H1 (cell line): ENCODE measurements at regions not wholly inside any gene's neighbourhood (a gene's known extent, or its start where the extent isn't known, plus 50 kb on each side); places are given as distances from the start of the nearest gene placed in this dataset.

Experiments used
- CTCF ChIA-PET: fragments of 300-600 bp; sonication (Branson Sonifier 250); formaldehyde crosslinking; loops from one replicate; lab custom pipeline; 2021; ENCODE audit not compliant: partially characterized antibody; lab: Charles Lee
- POLR2A ChIA-PET: fragments of 300-600 bp; sonication (Branson Sonifier 250); formaldehyde crosslinking; loops from one replicate; lab custom pipeline; 2021; ENCODE audit warnings: inconsistent platforms; ENCODE audit not compliant: partially characterized antibody; lab: Charles Lee
- DNase-seq, 2 experiments: peaks; one replicate each; pipeline versions ENCODE4 v3.0.0 to v3.0.0-alpha.2; 2010 to 2022; ENCODE audit warnings: low spot score in 2 of 2, low read depth in 1 of 2, mixed read lengths in 1 of 2
- FAIRE-seq: peaks from 2 replicates; lab custom pipeline; 2011; peaks lifted over from hg19 to GRCh38; lab: Jason Lieb, UNC
- H2AFZ ChIP-seq: 2 replicates; pipeline ENCODE4 v1.8.1; 2012; ENCODE audit warnings: low read length, inconsistent platforms
- H2AK5ac ChIP-seq: 2 replicates; pipeline ENCODE4 v1.6.1; 2013; ENCODE audit warnings: low read depth, low read length
- H2BK120ac ChIP-seq: replicated peaks from 2 replicates; pipeline ENCODE3; 2013; ENCODE audit warnings: low read depth, low read length, inconsistent platforms
- H2BK12ac ChIP-seq: 2 replicates; pipeline ENCODE4 v1.6.1; 2013; ENCODE audit warnings: low read depth, low read length
- H2BK15ac ChIP-seq: 2 replicates; pipeline ENCODE4 v1.6.1; 2013; ENCODE audit warnings: low read length
- H2BK20ac ChIP-seq: 2 replicates; pipeline ENCODE4 v1.6.1; 2013; ENCODE audit warnings: low read length
- H2BK5ac ChIP-seq: 2 replicates; pipeline ENCODE4 v1.6.1; 2013; ENCODE audit warnings: low read depth, low read length
- H3K14ac ChIP-seq: 2 replicates; pipeline ENCODE4 v1.6.1; 2013; ENCODE audit warnings: inconsistent platforms; ENCODE audit not compliant: insufficient read length
- H3K18ac ChIP-seq: 2 replicates; pipeline ENCODE4 v1.6.1; 2013; ENCODE audit warnings: low read length; ENCODE audit errors: extremely low read depth
- H3K23ac ChIP-seq: 2 replicates; pipeline ENCODE4 v1.6.1; 2013; ENCODE audit warnings: inconsistent platforms; ENCODE audit not compliant: insufficient read length
- H3K23me2 ChIP-seq: 2 replicates; pipeline ENCODE4 v1.6.1; 2013; ENCODE audit warnings: low read depth, low read length
- H3K27ac ChIP-seq: 2 replicates; pipeline ENCODE4 v1.6.1; 2011; ENCODE audit warnings: low read depth, low read length, inconsistent platforms
- H3K27me3 ChIP-seq, 4 experiments: replicated peaks in 1 of 4; 1 replicate in 1 of 4; 2 replicates in 3 of 4; pipeline versions ENCODE4 v1.6.1 to v1.8.1; 2011 to 2013; ENCODE audit warnings: low read length in 3 of 4, mild to moderate bottlenecking in 3 of 4, inconsistent platforms in 2 of 4, mixed read lengths in 2 of 4, moderate library complexity in 1 of 4; ENCODE audit not compliant: control insufficient read depth in 3 of 4, insufficient read depth in 3 of 4; ENCODE audit errors: extremely low read depth in 1 of 4
- H3K36me3 ChIP-seq, 4 experiments: 2 replicates each; pipeline versions ENCODE4 v1.6.1 to v1.8.1; 2011 to 2013; ENCODE audit warnings: mild to moderate bottlenecking in 4 of 4, low read length in 3 of 4, moderate library complexity in 2 of 4, control low read depth in 1 of 4, inconsistent platforms in 1 of 4; ENCODE audit not compliant: insufficient read depth in 4 of 4, control insufficient read depth in 2 of 4
- H3K4ac ChIP-seq: replicated peaks from 2 replicates; pipeline ENCODE3; 2013; ENCODE audit warnings: low read length, low read depth, mixed read lengths, inconsistent platforms; ENCODE audit not compliant: insufficient read length
- H3K4me1 ChIP-seq, 4 experiments: replicated peaks in 1 of 4; 1 replicate in 1 of 4; 2 replicates in 3 of 4; pipeline versions ENCODE4 v1.6.1 to v1.8.1; 2011 to 2013; ENCODE audit warnings: low read length in 3 of 4, inconsistent platforms in 2 of 4, mixed read lengths in 1 of 4; ENCODE audit not compliant: insufficient read depth in 4 of 4, control insufficient read depth in 3 of 4
- H3K4me2 ChIP-seq, 2 experiments: 2 replicates each; pipeline versions ENCODE4 v1.6.1 to v1.8.1; 2011 to 2013; ENCODE audit warnings: low read depth in 2 of 2, low read length in 2 of 2, control low read depth in 1 of 2, inconsistent platforms in 1 of 2, mild to moderate bottlenecking in 1 of 2; ENCODE audit not compliant: insufficient read depth in 1 of 2
- H3K4me3 ChIP-seq, 4 experiments: fragments of 200-600, 300-600 bp in 1 of 4; sonication (generic), shearing (Covaris generic), sonication (Bioruptor Twin) in 1 of 4; 2 replicates each; pipeline versions ENCODE4 v1.5.1 to v1.8.1; 2011 to 2016; ENCODE audit warnings: low read length in 4 of 4, low read depth in 3 of 4, control low read depth in 2 of 4, inconsistent platforms in 2 of 4, mild to moderate bottlenecking in 2 of 4, mixed read lengths in 1 of 4, moderate library complexity in 1 of 4; ENCODE audit not compliant: insufficient read depth in 2 of 4; ENCODE audit errors: extremely low read depth in 1 of 4
- H3K56ac ChIP-seq: replicated peaks from 2 replicates; pipeline ENCODE3; 2013; ENCODE audit warnings: low read depth, mild to moderate bottlenecking, mixed read lengths, low read length, inconsistent platforms; ENCODE audit not compliant: insufficient read length
- H3K79me1 ChIP-seq: 2 replicates; pipeline ENCODE4 v1.6.1; 2013; ENCODE audit warnings: low read depth, low read length, control low read depth
- H3K79me2 ChIP-seq, 2 experiments: 2 replicates each; pipeline versions ENCODE4 v1.6.1 to v1.8.1; 2012 to 2013; ENCODE audit warnings: low read length in 2 of 2, mild to moderate bottlenecking in 2 of 2, inconsistent platforms in 1 of 2; ENCODE audit not compliant: insufficient read depth in 2 of 2, control insufficient read depth in 1 of 2
- H3K9ac ChIP-seq, 4 experiments: replicated peaks in 1 of 4; 1 replicate in 1 of 4; 2 replicates in 3 of 4; pipeline versions ENCODE4 v1.6.1 to v1.8.1; 2011 to 2013; ENCODE audit warnings: low read depth in 3 of 4, low read length in 3 of 4, control low read depth in 2 of 4, mild to moderate bottlenecking in 2 of 4, moderate library complexity in 2 of 4, inconsistent platforms in 1 of 4; ENCODE audit errors: extremely low read depth in 1 of 4
- H3K9me3 ChIP-seq, 2 experiments: 2 replicates each; pipeline versions ENCODE4 v1.6.1 to v1.8.1; 2012 to 2013; ENCODE audit warnings: mild to moderate bottlenecking in 2 of 2, moderate library complexity in 2 of 2, control low read depth in 1 of 2, inconsistent platforms in 1 of 2, low read depth in 1 of 2, low read length in 1 of 2, mixed read lengths in 1 of 2; ENCODE audit not compliant: insufficient read depth in 2 of 2
- H4K20me1 ChIP-seq, 2 experiments: replicated peaks in 1 of 2; 2 replicates each; pipeline versions ENCODE3 to v1.8.1; 2011 to 2013; ENCODE audit warnings: inconsistent platforms in 2 of 2, low read length in 2 of 2, mild to moderate bottlenecking in 1 of 2; ENCODE audit not compliant: insufficient read depth in 2 of 2, control insufficient read depth in 1 of 2
- H4K5ac ChIP-seq: 2 replicates; pipeline ENCODE4 v1.6.1; 2013; ENCODE audit warnings: low read length, low read depth, mixed read lengths, inconsistent platforms; ENCODE audit not compliant: insufficient read length
- H4K8ac ChIP-seq: 2 replicates; pipeline ENCODE4 v1.8.0; 2013; ENCODE audit warnings: mild to moderate bottlenecking, moderate library complexity, low read length, inconsistent platforms; ENCODE audit not compliant: insufficient read depth; ENCODE audit errors: extremely low read depth
- H4K91ac ChIP-seq: replicated peaks from 2 replicates; pipeline ENCODE3; 2013; ENCODE audit warnings: low read length, mixed read lengths, inconsistent platforms; ENCODE audit not compliant: insufficient read length
- ASH2L ChIP-seq: fragments of 200-600, 300-600 bp; sonication (generic); IDR thresholded peaks from one replicate; pipeline ENCODE4 v1.7.1; 2017; ENCODE audit warnings: low read length
- CHD1 ChIP-seq: IDR thresholded peaks from 2 replicates; pipeline ENCODE4 v1.6.1; 2012; ENCODE audit warnings: low read depth, low read length, improper control_type of control experiment
- CHD2 ChIP-seq: IDR thresholded peaks from 2 replicates; pipeline ENCODE4 v1.6.1; 2012; ENCODE audit warnings: low read length, improper control_type of control experiment
- EGR1 ChIP-seq: IDR thresholded peaks from 2 replicates; pipeline ENCODE4 v1.6.1; 2011; ENCODE audit warnings: low read depth, low read length, borderline replicate concordance
- KDM4A ChIP-seq: IDR thresholded peaks from one replicate; pipeline ENCODE4 v1.7.1; 2012; ENCODE audit warnings: low read depth, mild to moderate bottlenecking, moderate library complexity, low read length, inconsistent platforms; ENCODE audit not compliant: severe bottlenecking
- KDM5A ChIP-seq: fragments of 200-600 bp; IDR thresholded peaks from 2 replicates; pipeline ENCODE4 v1.7.1; 2012; ENCODE audit warnings: mild to moderate bottlenecking, low read length, inconsistent platforms, mixed read lengths
- MAFK ChIP-seq: IDR thresholded peaks from 2 replicates; pipeline ENCODE4 v1.6.1; 2012; ENCODE audit warnings: low read depth, mild to moderate bottlenecking, improper control_type of control experiment, low read length
- NRF1 ChIP-seq: IDR thresholded peaks from 2 replicates; pipeline ENCODE4 v1.6.1; 2011; ENCODE audit warnings: mild to moderate bottlenecking, low read depth, low read length, improper control_type of control experiment
- SAP30 ChIP-seq: fragments of 300-600 bp; sonication (generic); IDR thresholded peaks from 2 replicates; pipeline ENCODE4 v1.7.1; 2012; ENCODE audit warnings: low read length, moderate library complexity, mild to moderate bottlenecking, inconsistent platforms; ENCODE audit not compliant: insufficient read depth, insufficient replicate concordance
- YY1 ChIP-seq: IDR thresholded peaks from 2 replicates; pipeline ENCODE4 v1.6.1; 2011; ENCODE audit warnings: low read depth, mild to moderate bottlenecking, low read length
- WGBS, 2 experiments: shearing (Covaris generic) in 1 of 2; methylation state at CpG; one replicate each; pipeline versions ENCODE4 v1.1.6 to v1.1.7; 2013 to 2015; ENCODE audit warnings: low lambda C conversion rate in 2 of 2, mixed read lengths in 2 of 2, inconsistent platforms in 1 of 2, low coverage in 1 of 2, missing lambda C conversion rate in 1 of 2; ENCODE audit not compliant: insufficient replicate concordance in 2 of 2, insufficient coverage in 1 of 2, insufficient read length in 1 of 2; ENCODE audit errors: extremely low coverage in 1 of 2, missing lambda C conversion rate in 1 of 2; 5-methylcytosine and 5-hydroxymethylcytosine counted together
- TF ChIP-seq, protein P1 (sequence below): IDR thresholded peaks from 2 replicates; pipeline ENCODE4 v1.6.1; 2012; ENCODE audit warnings: inconsistent platforms
- TF ChIP-seq, protein P2 (sequence below), 3 experiments: IDR thresholded peaks; 1 replicate in 2 of 3; 2 replicates in 1 of 3; pipeline versions ENCODE4 v1.5.1 to v1.6.1; 2011; ENCODE audit warnings: low read length in 3 of 3, mild to moderate bottlenecking in 3 of 3, inconsistent platforms in 2 of 3, low read depth in 1 of 3, moderate library complexity in 1 of 3; ENCODE audit not compliant: insufficient read depth in 1 of 3; ENCODE audit errors: control extremely low read depth in 1 of 3

DNA sequence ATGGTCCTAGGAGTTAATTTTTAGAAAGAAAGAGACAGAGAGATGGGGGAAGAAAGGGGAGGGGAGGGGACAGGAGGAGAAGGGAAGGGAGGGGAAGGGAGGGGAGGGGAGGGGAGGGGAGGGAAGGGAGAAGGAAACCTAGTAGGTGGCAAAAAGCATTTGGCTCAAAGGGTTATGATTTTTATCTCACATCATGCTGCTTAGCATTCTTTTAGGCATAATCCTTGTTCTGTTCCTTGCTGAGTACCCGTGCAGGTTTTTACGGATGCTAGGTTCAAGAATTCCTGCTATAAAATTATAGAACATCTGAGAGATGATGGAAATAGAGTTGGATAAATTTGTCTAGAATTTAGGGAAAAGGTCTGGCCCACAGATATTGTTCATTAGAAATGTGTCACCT, 132.4 kb upstream of the PRSS1 start:
- DNase-seq (no peak), FAIRE-seq (no peak)
- Histone ChIP-seq H4K5ac (no peak overlapping the region), H3K36me3 (no peaks in the 10 kb centered on the region), H4K91ac (no peak overlapping the region), H3K4ac (no peak overlapping the region), H2BK12ac (no peak overlapping the region), H2AK5ac (no peak overlapping the region), H3K27ac (no peak overlapping the region), H2AFZ (no peak overlapping the region), H3K18ac (no peak overlapping the region), H3K14ac (no peak overlapping the region), H3K23me2 (no peaks in the 10 kb centered on the region; the same call in 1 of the 2 replicates), H3K23ac (no peak overlapping the region), H3K4me3 (no peak overlapping the region), H4K20me1 (no peaks in the 10 kb centered on the region), H2BK5ac (no peak overlapping the region), H3K4me2 (no peak overlapping the region), H3K79me2 (no peaks in the 10 kb centered on the region), H2BK120ac (no peak overlapping the region), H2BK15ac (no peak overlapping the region), H3K9me3 (no peaks in the 10 kb centered on the region), H3K79me1 (no peaks in the 10 kb centered on the region), H3K27me3 (no peaks in the 10 kb centered on the region), H2BK20ac (no peak overlapping the region), H3K4me1 (peaks cover 0 to 2% (median 1%) of the 10 kb centered on the region in 4 experiments; a peak in 2 of 7 replicates), H3K56ac (no peak overlapping the region), H4K8ac (no peak overlapping the region), H3K9ac (no peak overlapping the region)
- POLR2A ChIA-PET, result no interaction called here
- 90% methylated on average over 2 of the region's 2 CpGs; no CpG with 5 or more reads in 1 of the 2 experiments for WGBS, 2 experiments
- CTCF ChIA-PET, result interaction anchor here (0.6 to 2.2 kb wide), 3 partner anchors 9 to 270 kb away, joined by 3 to 16 read pairs (median 6); no protein-coding TSS in a partner anchor
- TF ChIP-seq MAFK (no peak), EGR1 (no peak), CHD1 (no peak), KDM5A (no peak), SAP30 (no peak), NRF1 (no peak), YY1 (no peak), KDM4A (no peak), ASH2L (no peak), CHD2 (no peak)
- TF ChIP-seq, protein P1, sequence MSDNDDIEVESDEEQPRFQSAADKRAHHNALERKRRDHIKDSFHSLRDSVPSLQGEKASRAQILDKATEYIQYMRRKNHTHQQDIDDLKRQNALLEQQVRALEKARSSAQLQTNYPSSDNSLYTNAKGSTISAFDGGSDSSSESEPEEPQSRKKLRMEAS, result no peak
- TF ChIP-seq, protein P2, sequence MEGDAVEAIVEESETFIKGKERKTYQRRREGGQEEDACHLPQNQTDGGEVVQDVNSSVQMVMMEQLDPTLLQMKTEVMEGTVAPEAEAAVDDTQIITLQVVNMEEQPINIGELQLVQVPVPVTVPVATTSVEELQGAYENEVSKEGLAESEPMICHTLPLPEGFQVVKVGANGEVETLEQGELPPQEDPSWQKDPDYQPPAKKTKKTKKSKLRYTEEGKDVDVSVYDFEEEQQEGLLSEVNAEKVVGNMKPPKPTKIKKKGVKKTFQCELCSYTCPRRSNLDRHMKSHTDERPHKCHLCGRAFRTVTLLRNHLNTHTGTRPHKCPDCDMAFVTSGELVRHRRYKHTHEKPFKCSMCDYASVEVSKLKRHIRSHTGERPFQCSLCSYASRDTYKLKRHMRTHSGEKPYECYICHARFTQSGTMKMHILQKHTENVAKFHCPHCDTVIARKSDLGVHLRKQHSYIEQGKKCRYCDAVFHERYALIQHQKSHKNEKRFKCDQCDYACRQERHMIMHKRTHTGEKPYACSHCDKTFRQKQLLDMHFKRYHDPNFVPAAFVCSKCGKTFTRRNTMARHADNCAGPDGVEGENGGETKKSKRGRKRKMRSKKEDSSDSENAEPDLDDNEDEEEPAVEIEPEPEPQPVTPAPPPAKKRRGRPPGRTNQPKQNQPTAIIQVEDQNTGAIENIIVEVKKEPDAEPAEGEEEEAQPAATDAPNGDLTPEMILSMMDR (IDR thresholded peaks at IDR 0.05; ENCODE audit: control extremely low read depth in 1 of 3, insufficient read depth in 1 of 3, low read depth in 1 of 3, low read length in 3 of 3), result no peak
